Lower leg skin (tissue), 4 donors: ENCODE measurements at regions not wholly inside any gene's neighbourhood (a gene's known extent, or its start where the extent isn't known, plus 50 kb on each side); places are given as distances from the start of the nearest gene placed in this dataset.

Experiments used
- DNase-seq, 2 donors: peaks; one replicate each; pipeline ENCODE4 v3.0.0-alpha.2; 2019; ENCODE audit warnings: low spot score in 2 of 2
- H3K4me3 ChIP-seq: fragments of 200-600 bp; sonication (generic); 2 replicates; pipeline ENCODE4 v1.5.1; 2017; ENCODE audit warnings: mild to moderate bottlenecking, low read depth; ENCODE audit not compliant: poor library complexity, severe bottlenecking
- POLR2A ChIP-seq, 2 donors: fragments of 450-650 bp; IDR thresholded peaks; one replicate each; pipeline ENCODE4 v1.6.1; 2016 to 2017; ENCODE audit warnings: antibody characterized with exemption in 2 of 2, mild to moderate bottlenecking in 1 of 2, moderate library complexity in 1 of 2
- WGBS, 2 donors: methylation state at CpG; one replicate each; pipeline ENCODE4 v1.1.5; 2018; 5-methylcytosine and 5-hydroxymethylcytosine counted together
- intact Hi-C: fragments of 100-400 bp; cut with DNase I; formaldehyde crosslinking; loops from one replicate; pipeline ENCODE4 v1.15.0; 2023; ENCODE audit warnings: low total_unique reads
- TF ChIP-seq, protein P1 (sequence below), 3 donors: fragments of 450-650 bp; IDR thresholded peaks; one replicate each; pipeline ENCODE4 v1.5.1; 2016; ENCODE audit warnings: antibody characterized with exemption in 3 of 3, mild to moderate bottlenecking in 3 of 3, moderate library complexity in 2 of 3

- 56 to 69% methylated on average over 3 of the region's 3 CpGs for WGBS, 2 donors
- intact Hi-C loops, result no loop called here
- DNase-seq, result no peak
- no peak overlapping the region for H3K4me3 ChIP-seq
- TF ChIP-seq POLR2A (IDR thresholded peaks at IDR 0.05), result no peak
- TF ChIP-seq, protein P1, sequence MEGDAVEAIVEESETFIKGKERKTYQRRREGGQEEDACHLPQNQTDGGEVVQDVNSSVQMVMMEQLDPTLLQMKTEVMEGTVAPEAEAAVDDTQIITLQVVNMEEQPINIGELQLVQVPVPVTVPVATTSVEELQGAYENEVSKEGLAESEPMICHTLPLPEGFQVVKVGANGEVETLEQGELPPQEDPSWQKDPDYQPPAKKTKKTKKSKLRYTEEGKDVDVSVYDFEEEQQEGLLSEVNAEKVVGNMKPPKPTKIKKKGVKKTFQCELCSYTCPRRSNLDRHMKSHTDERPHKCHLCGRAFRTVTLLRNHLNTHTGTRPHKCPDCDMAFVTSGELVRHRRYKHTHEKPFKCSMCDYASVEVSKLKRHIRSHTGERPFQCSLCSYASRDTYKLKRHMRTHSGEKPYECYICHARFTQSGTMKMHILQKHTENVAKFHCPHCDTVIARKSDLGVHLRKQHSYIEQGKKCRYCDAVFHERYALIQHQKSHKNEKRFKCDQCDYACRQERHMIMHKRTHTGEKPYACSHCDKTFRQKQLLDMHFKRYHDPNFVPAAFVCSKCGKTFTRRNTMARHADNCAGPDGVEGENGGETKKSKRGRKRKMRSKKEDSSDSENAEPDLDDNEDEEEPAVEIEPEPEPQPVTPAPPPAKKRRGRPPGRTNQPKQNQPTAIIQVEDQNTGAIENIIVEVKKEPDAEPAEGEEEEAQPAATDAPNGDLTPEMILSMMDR (IDR thresholded peaks at IDR 0.05), result no peak
Measured at GRCh38 chr5:110945874-110946436, 125.6 kb upstream of the TSLP start.

- intact Hi-C loops, result no loop called here
- no peak for DNase-seq
- TF ChIP-seq POLR2A (IDR thresholded peaks at IDR 0.05), result no peak
- TF ChIP-seq, protein P1 (IDR thresholded peaks at IDR 0.05), result no peak
- WGBS, 2 donors, result 37 to 45% methylated on average over 2 of the region's 2 CpGs
- no peak overlapping the region for H3K4me3 ChIP-seq
Measured at GRCh38 chr5:110951373-110951791, 120.1 kb upstream of the TSLP start.

DNA sequence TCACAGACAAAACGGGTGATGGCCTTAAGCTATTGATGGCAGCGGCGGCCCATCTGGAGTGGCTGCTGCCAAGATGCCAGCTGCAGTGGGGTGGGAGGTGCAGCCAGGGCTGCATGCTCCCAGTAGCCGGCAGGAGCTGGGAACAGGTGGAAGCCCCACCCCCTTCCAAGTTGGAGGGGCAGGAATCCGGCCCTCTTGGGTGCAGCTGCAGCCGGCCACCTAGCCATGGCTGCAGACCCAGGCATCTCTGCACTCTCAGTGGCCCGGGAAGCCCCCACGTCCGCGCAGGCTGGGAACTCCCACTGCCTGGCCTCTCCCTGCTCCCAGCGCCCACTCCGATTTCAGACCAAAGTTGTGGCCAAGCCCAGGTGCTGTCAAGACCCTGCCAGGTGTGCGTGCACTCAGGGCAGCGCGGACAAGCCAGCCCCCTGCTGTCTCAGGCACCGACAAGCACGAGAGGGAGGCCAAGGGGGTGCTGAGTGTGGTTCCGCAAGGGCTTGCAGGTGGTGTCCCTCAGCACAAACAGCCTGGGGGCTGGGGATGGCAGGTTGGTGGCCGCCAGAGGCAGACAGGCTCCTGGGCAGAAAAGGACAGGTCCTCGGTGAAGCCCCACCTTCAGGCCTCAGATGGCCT, 115.1 kb upstream of the TSLP start:
- no peak overlapping the region for H3K4me3 ChIP-seq
- intact Hi-C loops, result no loop called here
- WGBS, 2 donors, result 64% methylated on average over 16 to 17 of the region's 20 CpGs
- no peak for DNase-seq
- TF ChIP-seq, protein P1 (IDR thresholded peaks at IDR 0.05), result no peak
- TF ChIP-seq POLR2A (IDR thresholded peaks at IDR 0.05), result no peak

DNA sequence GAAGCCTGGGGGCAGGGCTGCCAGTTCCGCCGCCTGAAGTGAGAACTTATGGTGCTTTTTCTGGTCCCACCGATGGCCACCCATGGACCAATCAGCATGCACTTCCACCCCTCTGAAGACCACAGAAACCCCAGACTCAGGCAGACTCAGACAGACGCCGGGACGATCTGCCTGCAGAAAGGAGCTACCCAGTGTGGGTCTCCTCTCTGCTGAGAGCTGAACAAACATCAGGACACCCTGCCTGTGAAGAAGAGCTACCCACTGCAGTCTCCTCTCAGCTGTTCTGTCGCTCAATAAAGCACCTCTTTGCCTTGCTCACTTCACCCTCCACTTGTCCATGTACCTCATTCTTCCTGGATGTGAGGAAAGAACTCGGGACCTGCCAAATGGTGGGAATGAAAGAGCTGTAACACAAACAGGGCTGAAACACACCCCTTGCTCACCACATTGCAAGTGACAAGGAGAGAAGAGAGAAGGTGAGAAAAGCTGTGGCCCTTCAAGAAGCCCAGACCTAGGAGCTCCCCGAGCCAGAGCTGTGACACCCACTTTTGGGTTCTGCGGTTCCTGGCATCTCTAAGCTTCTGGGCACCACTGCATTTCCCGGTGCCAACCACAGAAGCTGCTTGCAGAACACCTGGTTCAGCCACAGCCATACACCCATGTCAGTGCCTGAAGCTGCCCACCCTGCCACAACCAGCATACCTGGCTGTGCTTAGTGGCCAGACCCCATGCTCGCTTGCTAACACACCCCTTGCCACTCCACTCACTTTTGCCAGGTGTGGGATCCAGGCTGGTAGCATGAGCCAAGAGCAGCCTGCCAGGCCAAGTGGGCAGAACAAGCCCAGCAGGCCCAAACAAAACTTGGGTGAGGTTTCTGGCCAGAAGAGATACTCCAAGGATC, 114.3 kb upstream of the TSLP start:
- no peak for TF ChIP-seq POLR2A (IDR thresholded peaks at IDR 0.05)
- TF ChIP-seq, protein P1 (IDR thresholded peaks at IDR 0.05), result no peak
- no peak for DNase-seq
- intact Hi-C loops, result no loop called here
- 56 to 60% methylated on average over 12 of the region's 12 CpGs for WGBS, 2 donors
- no peak overlapping the region for H3K4me3 ChIP-seq

GRCh38 chr5:110957934-110958333, 113.6 kb upstream of the TSLP start:
- WGBS, 2 donors, result 40 to 60% methylated on average over 2 of the region's 2 CpGs
- no peak overlapping the region for H3K4me3 ChIP-seq
- no peak for TF ChIP-seq POLR2A (IDR thresholded peaks at IDR 0.05)
- TF ChIP-seq, protein P1 (IDR thresholded peaks at IDR 0.05), result no peak
- intact Hi-C loops, result no loop called here
- DNase-seq, result no peak
